ENCODE measurements at regions not wholly inside any gene's neighbourhood (a gene's known extent, or its start where the extent isn't known, plus 50 kb on each side); places are given as distances from the start of the nearest gene placed in this dataset.

- DNase-seq (ENCODE audit: low read depth), result no peak
- no peak for TF ChIP-seq CTCF (IDR thresholded peaks at IDR 0.05; ENCODE audit: low read length, missing control alignments)
- H3K4me3 ChIP-seq (replicated peaks; ENCODE audit: low read depth, low read length), result no peak overlapping the region
These were observed 167.4 kb upstream of the CARMIL1 start for GRCh38 chr6:25111782-25112181.

- DNase-seq (ENCODE audit: low read depth), result no peak
- no peak overlapping the region for H3K4me3 ChIP-seq (replicated peaks; ENCODE audit: low read depth, low read length)
- no peak for TF ChIP-seq CTCF (IDR thresholded peaks at IDR 0.05; ENCODE audit: low read length, missing control alignments)
These were observed 166.8 kb upstream of the CARMIL1 start for GRCh38 chr6:25112322-25112773.

- no peak for TF ChIP-seq CTCF (IDR thresholded peaks at IDR 0.05; ENCODE audit: low read length, missing control alignments)
- H3K4me3 ChIP-seq (replicated peaks; ENCODE audit: low read depth, low read length), result no peak overlapping the region
- DNase-seq (ENCODE audit: low read depth), result no peak
These were observed 165.7 kb upstream of the CARMIL1 start for GRCh38 chr6:25113436-25113835.

GRCh38 chr6:25118038-25118437, 161.1 kb upstream of the CARMIL1 start:
- TF ChIP-seq CTCF (IDR thresholded peaks at IDR 0.05; ENCODE audit: low read length, missing control alignments), result no peak
- no peak for DNase-seq (ENCODE audit: low read depth)

GRCh38 chr6:25121186-25121585, 158.0 kb upstream of the CARMIL1 start:
- H3K4me3 ChIP-seq (replicated peaks; ENCODE audit: low read depth, low read length), result no peak overlapping the region
- DNase-seq (ENCODE audit: low read depth), result no peak
- TF ChIP-seq CTCF (IDR thresholded peaks at IDR 0.05; ENCODE audit: low read length, missing control alignments), result no peak

More at GRCh38 chr6:25118038-25118437, 161.1 kb upstream of the CARMIL1 start:
- H3K4me3 ChIP-seq (replicated peaks; ENCODE audit: low read depth, low read length), result no peak overlapping the region

- no peak overlapping the region for H3K4me3 ChIP-seq (replicated peaks; ENCODE audit: low read depth, low read length)
- TF ChIP-seq CTCF (IDR thresholded peaks at IDR 0.05; ENCODE audit: low read length, missing control alignments), result no peak
- peak; percentile 67 for DNase-seq (ENCODE audit: low read depth)
These were observed 157.2 kb upstream of the CARMIL1 start for GRCh38 chr6:25122001-25122400.

GRCh38 chr6:25122622-25123237, 156.4 kb upstream of the CARMIL1 start:
- DNase-seq (ENCODE audit: low read depth), result no peak
- H3K4me3 ChIP-seq (replicated peaks; ENCODE audit: low read depth, low read length), result no peak overlapping the region
- TF ChIP-seq CTCF (IDR thresholded peaks at IDR 0.05; ENCODE audit: low read length, missing control alignments), result no peak
